ENCODE measurements at regions not wholly inside any gene's neighbourhood (a gene's known extent, or its start where the extent isn't known, plus 50 kb on each side); places are given as distances from the start of the nearest gene placed in this dataset.

DNA sequence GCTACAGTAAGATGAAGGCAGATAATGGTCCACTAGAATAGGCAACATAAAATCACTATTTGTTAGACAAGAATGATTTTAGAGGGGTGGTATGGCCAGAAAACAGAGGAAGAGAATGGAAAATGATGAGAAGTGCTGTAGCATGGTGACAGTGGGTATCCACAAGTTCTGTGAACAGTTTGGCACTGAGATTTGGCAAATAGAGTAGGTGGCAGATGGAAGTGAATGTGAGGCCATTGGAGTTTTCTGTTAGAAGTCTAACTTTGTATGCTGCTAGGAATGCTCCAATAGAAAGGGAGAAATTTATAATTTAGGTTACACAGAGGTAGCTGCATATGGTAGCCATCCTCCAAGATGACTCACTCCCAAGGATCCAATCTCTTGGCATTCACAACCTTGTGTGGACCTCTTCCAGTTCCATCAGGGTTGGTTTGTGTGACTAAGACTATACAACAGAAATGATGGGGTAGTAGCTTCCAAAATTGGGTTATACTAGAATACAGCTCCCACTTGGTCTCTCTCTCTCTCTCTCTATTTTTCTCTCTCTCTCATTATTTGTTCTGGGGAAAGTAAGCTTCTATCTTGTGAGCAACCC, 646.9 kb upstream of the ZNF608 start:
- DNase-seq (no peak), ATAC-seq (no peak)

DNA sequence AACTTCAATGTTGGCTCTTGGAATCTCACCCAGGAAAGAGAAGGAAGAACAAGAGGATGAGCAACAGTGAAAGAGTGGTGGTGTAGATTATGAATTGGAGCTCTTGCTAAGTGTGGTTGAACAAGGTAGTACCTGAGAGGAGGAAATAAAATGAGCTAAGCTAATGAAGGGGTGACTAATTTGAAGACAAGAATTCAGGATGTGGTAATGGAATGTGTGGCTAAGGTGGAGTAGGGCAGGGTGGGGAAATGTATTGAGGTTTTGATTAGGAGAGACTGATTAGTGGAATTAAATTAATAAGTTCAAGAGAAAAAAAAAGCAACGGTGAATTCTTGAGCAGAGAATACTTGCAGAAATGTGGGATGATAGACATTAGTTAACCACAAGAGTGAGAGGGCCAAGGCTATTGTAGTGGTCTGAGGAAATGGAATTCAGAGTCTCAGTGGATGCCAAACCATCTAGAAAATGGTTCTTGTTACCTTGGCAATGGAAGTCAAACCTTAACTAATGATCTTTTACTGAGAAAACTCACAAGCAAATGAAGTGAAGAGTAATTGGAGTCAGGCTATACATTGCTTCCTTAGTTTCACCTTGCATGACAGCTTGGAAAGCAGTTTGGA, 648.3 kb upstream of the ZNF608 start:
- DNase-seq (no peak), ATAC-seq (no peak)

DNA sequence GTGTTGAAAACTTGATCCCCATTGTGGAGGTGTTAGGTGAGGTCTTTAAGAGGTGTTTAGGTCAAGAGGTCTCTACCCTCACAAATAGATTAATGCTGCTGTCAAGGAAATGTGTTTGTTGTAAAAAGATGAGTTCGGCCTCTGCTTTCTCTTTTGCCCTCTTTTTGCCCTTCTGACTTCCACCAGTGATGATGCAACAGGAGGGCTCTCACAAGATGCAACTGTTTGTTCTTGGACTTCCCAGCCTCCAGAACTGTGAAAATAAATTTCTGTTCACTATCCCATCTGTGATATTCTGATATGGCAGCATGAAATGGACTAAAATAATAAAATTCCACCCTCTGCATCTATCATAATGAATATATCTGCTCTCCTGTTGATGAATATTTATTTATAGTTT, 650.0 kb upstream of the ZNF608 start:
- ATAC-seq (no peak), DNase-seq (no peak)

DNA sequence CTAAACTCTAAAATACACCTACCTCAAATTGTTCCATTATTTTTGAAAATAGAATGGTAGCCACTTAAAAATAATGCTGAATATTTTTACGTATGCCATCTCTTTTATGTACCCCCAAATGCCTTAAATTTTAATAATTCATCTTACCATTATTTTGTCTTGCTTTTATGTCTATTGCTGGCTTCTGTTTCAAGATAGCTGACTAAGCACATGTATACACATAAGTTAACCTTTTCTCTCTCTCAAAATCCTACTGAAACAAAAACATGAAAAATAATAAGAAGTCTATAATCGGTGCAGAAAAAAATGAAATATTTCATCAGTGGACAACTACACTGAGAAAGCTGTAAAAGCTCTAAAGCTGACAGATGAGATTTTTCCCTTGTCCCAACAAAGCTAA, 652.0 kb upstream of the ZNF608 start:
- DNase-seq (no peak), ATAC-seq (no peak)

DNA sequence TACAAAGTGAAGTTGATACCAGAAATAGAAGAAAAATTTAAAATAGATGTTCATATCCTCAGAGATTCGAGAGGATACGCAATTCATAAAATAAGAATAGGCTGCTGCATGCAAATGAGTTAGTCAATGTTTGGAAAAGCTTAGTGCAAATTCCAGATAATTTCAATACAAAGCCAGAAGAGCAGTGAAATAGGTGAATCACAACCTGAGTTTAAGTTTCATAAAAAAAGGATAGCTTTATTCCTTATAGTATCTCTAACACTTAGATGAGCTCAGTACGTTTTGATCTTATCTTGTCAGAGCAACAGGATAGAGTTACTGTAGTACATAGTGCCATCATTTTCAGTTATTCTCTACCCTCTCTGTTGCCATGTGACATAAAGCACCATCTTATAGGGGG, 653.4 kb upstream of the ZNF608 start:
- DNase-seq = no peak
- no peak for ATAC-seq

DNA sequence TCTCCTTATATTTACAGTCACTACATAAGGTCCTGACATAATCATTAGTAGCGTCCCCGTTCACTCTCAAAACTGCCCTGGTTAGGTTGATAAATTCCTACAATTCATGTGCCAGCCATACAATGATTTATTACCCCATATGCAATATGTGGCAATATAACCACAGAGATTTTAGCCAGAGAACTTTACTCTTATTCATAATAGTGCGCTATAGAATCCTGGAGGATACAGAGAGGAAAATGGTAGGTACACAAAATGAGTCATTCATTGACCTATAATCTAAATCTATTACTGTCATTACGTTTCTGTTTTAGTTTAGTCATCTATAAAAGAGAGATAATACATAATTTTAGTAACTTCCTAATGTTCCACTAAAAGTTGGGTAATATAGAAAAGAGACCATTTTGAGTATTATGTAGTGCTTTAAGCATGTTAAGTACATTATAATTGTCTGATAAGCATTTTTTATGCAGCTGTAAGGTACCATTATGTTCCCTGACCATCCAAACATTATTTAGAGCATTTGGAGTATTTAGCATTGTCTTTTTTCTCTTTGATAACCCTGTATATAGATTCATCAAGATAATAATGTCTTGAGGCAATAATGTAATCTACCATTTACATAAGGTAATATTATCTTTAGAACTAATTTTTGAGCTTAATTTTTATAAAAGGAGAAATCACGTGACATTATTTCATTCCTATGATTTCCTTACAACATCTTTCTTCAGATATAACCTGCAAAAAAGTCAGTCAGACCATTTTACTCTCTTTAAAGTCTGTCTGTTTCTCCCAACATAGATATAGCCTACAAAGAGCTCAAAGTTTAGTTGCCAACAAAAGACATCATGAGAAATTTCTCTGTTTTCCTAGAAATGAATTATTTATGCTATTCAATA, 655.5 kb upstream of the ZNF608 start:
- no peak for DNase-seq

DNA sequence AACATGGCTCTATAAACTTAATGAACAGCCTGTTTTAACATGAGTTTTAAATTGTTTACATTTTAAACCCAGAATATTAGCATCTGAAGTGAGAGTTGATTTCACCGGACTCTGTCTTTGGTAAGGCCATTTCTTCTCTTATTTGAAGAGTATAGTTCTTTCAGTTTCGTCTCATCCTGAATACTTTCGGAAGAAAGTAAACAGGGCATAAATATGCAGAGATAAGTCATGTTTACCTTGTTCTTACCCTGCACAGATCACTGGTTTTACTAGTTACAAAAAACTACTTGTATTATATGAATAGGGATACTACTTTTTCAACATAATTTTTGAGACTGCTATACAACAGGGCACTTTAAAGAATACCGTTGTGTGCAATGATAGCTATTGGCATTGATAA, 656.3 kb upstream of the ZNF608 start:
- no peak for DNase-seq
- no peak for ATAC-seq

More for the DNA sequence above, 655.5 kb upstream of the ZNF608 start:
- no peak for ATAC-seq

DNA sequence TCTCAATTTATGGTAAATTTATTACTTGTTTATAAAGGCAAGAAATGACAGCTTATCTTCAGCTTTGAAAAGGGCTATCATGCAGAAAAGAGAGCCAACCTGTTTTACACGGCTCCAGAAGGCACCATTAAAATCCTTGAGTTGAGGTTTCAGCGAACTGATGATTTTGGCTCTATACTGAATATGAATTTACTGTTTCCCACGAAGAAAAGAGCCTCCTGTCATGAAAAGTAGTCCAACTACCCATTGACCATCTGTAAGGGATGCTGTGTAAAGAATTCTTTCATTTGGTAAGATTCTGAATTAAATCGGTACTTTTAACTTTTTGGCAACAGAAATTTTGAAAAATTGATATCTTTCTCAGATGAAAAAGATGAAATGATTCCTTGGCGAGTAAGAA, 657.6 kb upstream of the ZNF608 start:
- no peak for DNase-seq
- no peak for ATAC-seq

DNA sequence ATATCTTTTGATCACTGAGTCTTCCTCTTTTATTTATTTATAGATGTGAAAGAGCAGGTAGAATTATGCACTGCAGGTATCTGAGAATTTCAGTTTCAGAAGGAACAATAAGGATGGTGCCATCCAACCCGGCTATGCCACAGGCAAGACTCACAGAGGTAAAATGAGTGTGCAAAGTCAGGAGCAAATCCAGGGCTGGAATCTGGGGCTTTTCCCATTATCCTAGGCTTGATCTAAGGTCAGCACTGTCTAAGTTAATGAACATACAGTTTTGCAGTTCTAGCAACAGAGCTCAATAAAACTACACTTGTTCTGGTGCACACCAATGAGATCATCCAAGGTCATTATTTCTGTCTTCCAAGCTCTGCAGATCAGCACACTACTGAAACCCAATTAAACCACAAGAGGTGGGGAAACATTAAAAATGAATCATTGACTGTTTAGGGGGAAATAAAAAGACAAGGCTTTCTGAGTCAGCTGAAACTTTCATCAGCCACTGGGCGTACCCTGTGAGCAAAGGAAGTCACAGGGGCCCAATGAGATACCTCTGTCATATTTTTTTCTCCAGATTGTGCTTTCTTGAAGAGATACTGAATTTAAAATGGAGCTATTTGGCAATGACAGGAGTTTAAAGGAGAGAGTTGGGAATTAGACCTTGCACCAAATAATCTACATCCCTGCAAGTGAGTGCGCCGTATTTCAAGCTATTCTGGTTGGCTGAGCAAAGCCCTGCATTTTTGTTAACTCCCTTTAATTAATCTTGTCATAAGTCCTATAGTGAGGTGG, 662.2 kb upstream of the ZNF608 start:
- peak; percentile 81 for ATAC-seq

DNA sequence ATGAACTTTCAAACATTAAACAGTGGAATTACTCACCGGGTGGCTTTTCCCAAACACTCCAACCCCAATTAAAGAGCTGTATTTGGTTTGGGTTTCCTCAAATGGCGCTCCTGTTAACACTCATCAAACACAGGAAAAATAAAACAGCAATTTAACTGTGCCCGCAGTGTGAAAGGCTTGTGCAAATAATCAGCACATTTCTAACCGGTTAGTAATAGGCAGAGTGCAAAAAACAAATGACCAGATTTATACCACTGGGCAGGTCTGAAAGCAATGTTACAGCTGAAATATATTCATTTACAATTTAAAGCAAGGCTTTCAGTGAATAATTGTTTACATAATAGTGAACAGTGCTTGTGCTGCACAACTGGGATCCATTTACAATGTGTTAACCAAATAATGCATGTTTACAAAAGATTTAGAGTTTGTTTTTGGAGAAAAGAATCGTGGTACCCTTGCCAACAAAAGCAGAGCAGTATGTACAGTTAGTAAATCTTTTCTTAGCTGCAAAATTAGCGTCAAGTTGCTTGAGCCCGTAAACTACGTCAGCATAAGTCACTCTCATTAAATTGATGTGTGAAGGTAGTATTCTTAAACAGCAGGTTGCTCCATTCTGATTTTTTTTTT, 662.9 kb upstream of the ZNF608 start:
- DNase-seq (no peak), ATAC-seq (no peak)

More for the DNA sequence above, 662.2 kb upstream of the ZNF608 start:
- no peak for DNase-seq

DNA sequence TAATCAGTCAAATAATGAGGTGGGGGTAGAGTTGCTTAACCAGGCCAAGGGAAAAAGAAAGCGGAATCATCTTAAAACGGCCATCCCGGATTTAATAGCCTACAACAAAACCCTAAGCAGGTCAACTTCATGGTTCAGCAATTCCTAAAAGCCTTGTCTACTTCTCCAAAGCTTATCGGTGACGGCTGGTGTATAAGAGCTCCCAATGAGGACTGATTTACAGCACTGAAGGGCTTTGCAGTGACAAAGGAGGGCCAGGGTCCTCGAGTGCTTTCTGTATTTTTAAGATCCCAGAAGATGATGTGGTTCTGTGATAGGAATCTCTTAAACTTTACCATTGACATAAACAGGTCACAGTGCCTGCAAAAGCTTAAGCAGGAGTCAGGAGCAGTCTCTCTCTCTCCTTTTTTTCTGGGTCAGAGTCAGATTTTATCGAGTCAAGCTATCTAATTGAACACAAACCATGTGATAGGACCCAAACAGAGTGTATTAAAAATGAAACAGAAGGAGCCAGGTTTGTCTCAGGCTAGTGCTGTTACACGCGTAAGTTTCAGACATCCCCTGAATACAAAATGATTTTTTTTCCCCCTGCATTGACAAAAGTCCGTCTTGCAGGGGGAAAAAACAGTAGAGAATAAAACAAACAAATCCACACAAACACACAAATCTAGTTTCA, 663.6 kb upstream of the ZNF608 start:
- ATAC-seq = no peak
- DNase-seq = no peak

DNA sequence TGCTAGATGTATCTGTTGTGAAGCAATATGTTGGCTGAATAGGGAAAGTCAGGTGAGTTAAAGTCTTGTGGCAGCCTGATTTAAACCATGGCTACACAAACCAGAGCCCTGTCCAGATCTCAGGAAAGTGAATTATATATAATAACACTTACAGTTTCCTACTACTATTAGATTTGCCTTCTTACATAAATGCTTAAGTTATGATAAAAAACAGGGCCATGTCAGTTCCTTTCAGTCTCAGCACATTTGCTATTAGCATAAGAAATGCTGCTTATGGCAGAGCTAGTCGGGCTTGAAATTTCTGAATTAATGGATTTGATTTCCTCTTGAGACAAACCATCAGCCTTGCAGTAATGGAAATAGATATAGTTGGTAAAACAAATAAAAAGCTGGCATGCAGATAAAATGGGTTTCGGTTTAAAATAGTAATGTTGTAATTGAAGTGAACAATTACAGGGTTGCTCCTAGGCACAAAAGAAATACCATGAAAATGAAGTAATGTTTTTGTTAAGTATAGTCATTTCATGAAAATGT, 664.2 kb upstream of the ZNF608 start:
- no peak for DNase-seq
- no peak for ATAC-seq

DNA sequence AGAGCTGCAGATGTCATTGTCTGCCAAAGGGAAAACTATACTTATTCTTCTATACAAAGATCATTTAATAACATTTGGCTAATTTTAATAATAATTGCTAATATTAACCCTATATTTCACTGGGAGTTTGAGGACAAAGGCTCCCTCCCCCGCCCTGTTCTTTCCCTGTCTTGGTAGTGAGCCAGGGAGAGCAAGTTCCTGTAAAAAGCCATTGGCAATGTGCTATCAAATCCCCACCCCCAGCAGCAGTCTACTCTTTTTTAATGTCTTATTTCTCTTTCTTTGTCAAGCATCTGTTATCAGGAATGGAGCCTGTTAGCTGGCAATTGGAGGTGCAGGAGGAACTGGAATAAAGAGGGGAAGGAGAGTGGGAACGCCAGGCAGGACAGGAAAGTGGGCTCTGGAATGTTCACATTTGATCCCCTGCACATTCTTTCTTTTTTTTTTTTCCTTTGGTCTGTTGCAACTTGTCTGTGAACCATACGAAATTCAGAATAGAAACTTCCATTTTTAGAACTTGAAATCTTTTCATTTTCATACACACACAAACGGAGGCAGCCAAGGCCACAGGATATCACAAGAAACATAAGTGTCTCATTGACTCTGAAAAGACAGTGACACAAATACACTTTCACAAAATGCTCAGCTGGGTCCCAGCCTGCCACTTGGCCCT, 664.8 kb upstream of the ZNF608 start:
- ATAC-seq (no peak), DNase-seq (no peak)

DNA sequence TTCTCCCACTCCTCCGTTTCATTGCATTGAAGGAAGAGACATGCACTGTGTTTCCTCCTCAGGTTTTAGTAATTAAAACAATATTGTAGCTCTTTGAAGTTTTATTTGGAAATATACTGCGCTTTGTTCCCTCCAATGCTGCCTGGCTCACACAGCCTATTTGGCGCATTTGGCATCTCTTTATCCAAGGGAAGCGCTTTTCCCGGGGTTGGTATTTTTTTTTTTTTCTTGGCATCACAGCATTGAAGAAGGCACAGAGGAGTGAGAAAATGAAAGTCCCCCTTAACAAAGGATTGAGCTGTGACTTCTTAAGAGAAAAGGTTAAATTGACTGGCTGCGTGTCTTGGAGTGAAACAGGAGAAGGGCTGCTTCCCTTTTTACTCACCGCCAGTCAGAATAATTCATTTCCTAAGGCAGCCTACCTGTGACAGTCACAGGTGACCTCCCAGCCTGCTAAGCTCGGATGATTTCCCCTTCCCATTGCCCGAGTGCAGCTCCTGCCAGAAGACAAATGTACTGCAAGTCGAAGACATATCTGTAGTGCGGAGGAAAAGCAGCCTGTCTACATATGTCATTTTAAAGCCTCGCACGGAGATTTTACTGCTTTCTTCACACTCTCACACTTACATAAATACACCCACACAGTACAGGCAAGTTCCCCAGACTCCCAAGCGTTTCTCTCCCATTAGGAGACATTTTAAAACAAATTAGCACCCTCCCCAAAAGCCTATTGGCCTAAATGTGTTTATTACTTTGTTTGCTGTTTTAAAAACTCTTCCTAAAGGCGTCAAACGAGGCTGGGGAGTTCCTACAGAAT, 665.5 kb upstream of the ZNF608 start:
- no peak for ATAC-seq
- DNase-seq = no peak

DNA sequence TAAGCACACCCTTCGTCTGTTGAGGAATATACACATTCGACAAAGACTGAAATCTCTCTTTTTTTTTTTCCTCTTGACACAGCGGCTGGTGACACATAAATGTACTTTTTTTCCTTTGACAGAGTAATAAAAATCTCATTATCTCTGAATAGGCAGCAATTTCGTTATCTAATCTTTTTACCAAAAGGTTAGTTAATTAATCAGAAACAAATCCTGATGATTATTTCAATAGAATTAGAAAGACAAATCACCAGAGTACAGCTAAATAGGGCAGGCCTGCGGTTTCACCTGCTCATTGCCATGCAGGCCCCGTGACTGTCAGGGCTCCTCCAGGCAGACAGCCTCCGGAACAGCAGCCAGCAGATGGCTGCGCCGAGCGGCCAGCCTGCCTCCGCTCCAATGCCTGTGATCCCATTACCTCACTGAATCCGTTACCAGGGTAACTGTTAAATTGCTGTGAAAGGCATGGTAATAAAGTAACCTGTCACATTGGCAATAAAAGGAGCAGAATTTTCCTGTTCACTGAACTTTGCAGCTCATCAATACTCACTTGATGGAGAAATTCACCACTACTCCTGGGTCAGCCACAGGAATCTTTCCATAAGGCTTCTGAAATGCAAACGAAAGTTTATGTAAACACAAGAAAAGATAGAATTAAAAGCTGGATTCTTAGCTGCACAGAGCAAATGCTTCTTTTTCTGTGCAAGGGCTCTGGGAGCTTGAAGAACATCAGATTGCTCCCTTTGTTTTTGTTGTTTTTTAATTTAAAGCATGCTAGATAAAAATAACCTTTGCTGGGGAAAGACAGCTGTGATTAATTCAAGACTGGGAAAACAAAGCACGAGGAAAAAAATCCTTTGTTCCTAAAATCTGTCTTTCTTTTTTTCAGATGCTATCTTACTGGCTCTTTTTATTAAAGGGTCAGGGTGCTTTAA, 666.4 kb upstream of the ZNF608 start:
- ATAC-seq = no peak

DNA sequence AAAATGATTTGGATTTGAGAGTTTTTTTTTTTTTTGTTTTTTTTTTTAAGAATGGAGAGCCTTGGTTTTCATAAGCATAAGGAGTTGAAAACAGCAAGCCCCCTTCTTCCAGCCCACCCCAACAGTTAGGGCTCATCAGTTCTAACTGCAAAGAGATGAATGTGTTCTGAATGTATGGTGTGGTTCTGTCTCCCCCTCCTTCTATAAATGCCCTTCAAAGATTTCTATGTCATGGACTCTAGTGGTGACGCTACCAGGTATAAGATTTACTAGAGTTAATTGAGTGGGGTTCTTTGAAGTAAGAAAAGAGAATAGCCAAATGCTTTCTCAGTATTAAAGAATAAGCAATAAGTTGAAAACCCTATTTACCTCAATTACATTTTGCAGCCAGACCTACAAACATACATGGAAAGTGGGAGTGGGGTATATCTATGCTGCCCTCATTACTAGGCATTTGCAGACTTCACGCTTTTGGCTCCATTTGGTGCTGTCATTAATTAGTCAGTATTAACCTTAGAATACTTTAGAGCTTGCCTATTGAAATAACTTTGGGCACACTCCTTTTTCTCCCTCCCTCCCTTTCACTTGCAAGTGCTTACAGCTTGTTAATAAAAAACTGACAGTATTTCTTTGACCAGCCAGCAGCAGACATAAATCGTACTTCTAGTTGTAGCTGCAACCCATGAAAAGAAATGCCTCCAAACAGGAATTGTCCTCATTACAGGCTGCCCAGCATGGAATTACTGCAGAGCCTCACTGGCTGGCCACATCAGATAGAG, 667.2 kb upstream of the ZNF608 start:
- DNase-seq = no peak
- ATAC-seq = no peak

More for the DNA sequence above, 666.4 kb upstream of the ZNF608 start:
- no peak for DNase-seq

DNA sequence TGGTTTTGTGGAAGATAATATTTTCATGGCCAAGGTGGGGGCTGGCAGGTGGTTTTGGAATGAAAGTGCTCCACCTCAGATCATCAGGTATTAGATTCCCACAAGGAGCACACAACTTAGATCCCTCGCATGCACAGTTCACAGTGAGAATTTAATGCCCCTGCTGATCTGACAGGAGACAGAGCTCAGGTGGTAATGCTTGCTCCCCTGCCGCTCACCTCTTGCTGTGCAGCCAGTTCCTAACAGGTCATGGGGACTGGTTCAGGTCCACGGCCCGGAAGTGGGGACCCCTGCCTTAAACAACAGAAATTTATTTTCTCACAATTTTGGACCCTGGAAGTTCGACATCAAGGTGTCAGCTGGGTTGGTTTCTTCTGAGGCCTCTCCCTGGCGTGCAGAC, 668.7 kb upstream of the ZNF608 start:
- ATAC-seq (no peak), DNase-seq (no peak)

DNA sequence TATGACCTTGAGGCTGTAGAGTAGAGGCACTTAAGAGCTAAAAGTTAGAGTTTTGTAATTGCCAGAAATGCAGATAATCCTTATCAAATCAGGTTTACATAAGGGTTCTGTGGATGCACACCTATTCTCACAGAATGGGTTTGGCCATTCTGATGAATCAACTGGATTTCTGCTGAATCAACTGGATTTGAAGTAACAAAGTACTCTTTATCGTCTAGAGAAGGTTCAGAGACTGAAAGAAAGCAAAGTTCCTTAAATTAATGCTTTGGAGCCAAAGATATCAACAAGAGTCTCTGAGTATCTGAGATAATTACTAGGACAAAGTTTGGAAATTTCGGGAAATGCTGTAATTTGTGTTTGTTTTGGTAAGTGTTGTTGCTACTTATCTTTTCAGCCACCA, 669.6 kb upstream of the ZNF608 start:
- ATAC-seq = no peak

More for the DNA sequence above, 669.6 kb upstream of the ZNF608 start:
- no peak for DNase-seq

Measured in stimulated activated naive CD8-positive, alpha-beta T cell treated with anti-CD3 and anti-CD28 coated beads, Interleukin-15, Interleukin-2, amounts not matched to agents 100 U/mL and 50 U/mL, for 24 hours (primary cell).